Mesenchymal stem cell (in vitro differentiated cells and primary cell): ENCODE measurements at regions not wholly inside any gene's neighbourhood (a gene's known extent, or its start where the extent isn't known, plus 50 kb on each side); places are given as distances from the start of the nearest gene placed in this dataset.
"Not testable (repeated sequence)": the region's sequence is repeated elsewhere in the genome, so short reads cannot be mapped to it uniquely, and the experiment has no call there.

ENCODE experiments used
- DNase-seq: peaks from one replicate; pipeline ENCODE4 v3.0.0-alpha.2; 2013
- H2AFZ ChIP-seq: one replicate; pipeline ENCODE4 v1.6.1; 2013; ENCODE audit warnings: low read depth, mild to moderate bottlenecking, control low read depth, inconsistent platforms, low read length, moderate library complexity
- H2AK5ac ChIP-seq: 2 replicates; pipeline ENCODE4 v1.6.1; 2013; ENCODE audit warnings: low read length, moderate library complexity, mild to moderate bottlenecking, inconsistent platforms; ENCODE audit not compliant: severe bottlenecking
- H2BK120ac ChIP-seq: one replicate; pipeline ENCODE4 v1.6.1; 2013; ENCODE audit warnings: low read depth, mild to moderate bottlenecking, inconsistent platforms, low read length, moderate library complexity
- H2BK12ac ChIP-seq, 2 experiments: one replicate each; pipeline ENCODE4 v1.6.1; 2013; ENCODE audit warnings: inconsistent platforms in 2 of 2, low read length in 2 of 2, mild to moderate bottlenecking in 2 of 2, moderate library complexity in 2 of 2, control low read depth in 1 of 2
- H2BK15ac ChIP-seq: one replicate; pipeline ENCODE4 v1.6.1; 2013; ENCODE audit warnings: mild to moderate bottlenecking, low read depth, inconsistent platforms; ENCODE audit not compliant: poor library complexity, severe bottlenecking
- H2BK5ac ChIP-seq: 2 replicates; pipeline ENCODE4 v1.6.1; 2013; ENCODE audit warnings: low read depth, mild to moderate bottlenecking, low read length, control low read depth, inconsistent platforms; ENCODE audit not compliant: poor library complexity, severe bottlenecking
- H3K14ac ChIP-seq, 2 experiments: one replicate each; pipeline ENCODE4 v1.6.1; 2013; ENCODE audit warnings: inconsistent platforms in 2 of 2, low read length in 2 of 2, control low read depth in 1 of 2, mild to moderate bottlenecking in 1 of 2, moderate library complexity in 1 of 2
- H3K18ac ChIP-seq, 2 experiments: one replicate each; pipeline ENCODE4 v1.6.1; 2013; ENCODE audit warnings: inconsistent platforms in 2 of 2, low read length in 2 of 2, control low read depth in 1 of 2, low read depth in 1 of 2, mild to moderate bottlenecking in 1 of 2
- H3K23ac ChIP-seq, 2 experiments: one replicate each; pipeline ENCODE4 v1.6.1; 2013; ENCODE audit warnings: inconsistent platforms in 2 of 2, low read length in 2 of 2, mild to moderate bottlenecking in 2 of 2, moderate library complexity in 2 of 2, control low read depth in 1 of 2
- H3K27ac ChIP-seq: 2 replicates; pipeline ENCODE4 v1.5.1; 2013; ENCODE audit warnings: mild to moderate bottlenecking, moderate library complexity, low read length, control low read depth, inconsistent platforms; ENCODE audit not compliant: poor library complexity, severe bottlenecking
- H3K27me3 ChIP-seq, 2 experiments: 2 replicates each; pipeline versions ENCODE4 v1.6.1 to v1.7.0; 2013; ENCODE audit warnings: low read length in 2 of 2, mild to moderate bottlenecking in 2 of 2, moderate library complexity in 2 of 2, control low read depth in 1 of 2, inconsistent platforms in 1 of 2; ENCODE audit not compliant: control insufficient read depth in 1 of 2, insufficient read depth in 1 of 2
- H3K36me3 ChIP-seq, 2 experiments: 2 replicates each; pipeline versions ENCODE4 v1.6.1 to v1.7.0; 2013; ENCODE audit warnings: low read length in 2 of 2, control low read depth in 1 of 2, inconsistent platforms in 1 of 2, low read depth in 1 of 2, mild to moderate bottlenecking in 1 of 2; ENCODE audit not compliant: insufficient read depth in 2 of 2, control insufficient read depth in 1 of 2
- H3K4ac ChIP-seq, 2 experiments: one replicate each; pipeline ENCODE4 v1.6.1; 2013; ENCODE audit warnings: inconsistent platforms in 2 of 2, low read length in 2 of 2, mild to moderate bottlenecking in 2 of 2, moderate library complexity in 2 of 2, control low read depth in 1 of 2, low read depth in 1 of 2
- H3K4me1 ChIP-seq: 2 replicates; pipeline ENCODE4 v1.6.1; 2013; ENCODE audit warnings: low read depth, low read length, control low read depth; ENCODE audit not compliant: control insufficient read depth, insufficient read depth
- H3K4me2 ChIP-seq: 2 replicates; pipeline ENCODE4 v1.6.1; 2013; ENCODE audit warnings: low read length, mild to moderate bottlenecking, inconsistent platforms; ENCODE audit not compliant: poor library complexity, severe bottlenecking
- H3K4me3 ChIP-seq, 2 experiments: 2 replicates each; pipeline versions ENCODE4 v1.5.1 to v1.7.0; 2013; ENCODE audit warnings: low read length in 2 of 2, mild to moderate bottlenecking in 2 of 2, control low read depth in 1 of 2, low read depth in 1 of 2; ENCODE audit not compliant: insufficient read depth in 1 of 2
- H3K79me1 ChIP-seq: replicated peaks from 2 replicates; pipeline ENCODE4 v1.6.1; 2013; ENCODE audit warnings: mild to moderate bottlenecking, control low read depth, low read length, inconsistent platforms; ENCODE audit not compliant: poor library complexity, severe bottlenecking
- H3K9ac ChIP-seq: 2 replicates; pipeline ENCODE4 v1.7.0; 2013; ENCODE audit warnings: mild to moderate bottlenecking, low read length, moderate library complexity
- H3K9me3 ChIP-seq: 2 replicates; pipeline ENCODE4 v1.7.0; 2013; ENCODE audit warnings: mild to moderate bottlenecking, low read length; ENCODE audit not compliant: control insufficient read depth
- H4K8ac ChIP-seq: one replicate; pipeline ENCODE4 v1.6.1; 2013; ENCODE audit warnings: inconsistent platforms, mild to moderate bottlenecking, low read length, moderate library complexity
- H4K91ac ChIP-seq: one replicate; pipeline ENCODE4 v1.6.1; 2013; ENCODE audit warnings: mild to moderate bottlenecking, low read length, inconsistent platforms
- WGBS: methylation state at CpG from one replicate; pipeline ENCODE4 v1.1.7; 2013; ENCODE audit warnings: mixed read lengths; 5-methylcytosine and 5-hydroxymethylcytosine counted together

DNA sequence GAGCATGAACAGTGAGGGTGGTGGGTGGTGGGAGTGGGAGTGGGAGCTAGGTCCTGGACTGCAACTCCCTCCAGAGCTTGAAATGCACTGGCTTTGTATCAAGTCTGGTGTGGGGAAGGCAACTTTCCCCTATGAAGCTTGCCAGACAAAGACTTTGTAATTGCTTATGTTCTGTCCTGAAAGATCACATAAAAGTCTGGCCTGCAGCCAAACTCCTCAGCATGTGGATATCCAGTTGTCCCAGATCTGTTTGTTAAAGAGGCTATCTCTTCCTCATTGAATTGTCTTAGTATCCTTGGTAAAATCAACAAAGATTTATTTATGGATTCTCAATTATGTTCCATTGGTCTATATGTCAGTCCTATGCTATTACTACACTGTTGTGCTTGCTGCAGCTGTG is 607.9 kb downstream of the GLUD2 start:
- H3K23ac ChIP-seq: no peak overlapping the region
- no peaks in the 10 kb centered on the region for H3K9me3 ChIP-seq
- H3K4me2 ChIP-seq: no peak overlapping the region
- H3K18ac ChIP-seq: no peak overlapping the region
- H3K79me1 ChIP-seq: no peaks in the 10 kb centered on the region
- H2BK120ac ChIP-seq: no peak overlapping the region
- H3K27ac ChIP-seq: no peak overlapping the region
- H3K9ac ChIP-seq: no peak overlapping the region
- no peak overlapping the region for H2BK15ac ChIP-seq
- no peak overlapping the region for H2AFZ ChIP-seq
- H3K4me1 ChIP-seq: no peaks in the 10 kb centered on the region
- DNase-seq: no peak
- no peak overlapping the region for H3K14ac ChIP-seq
- H3K4ac ChIP-seq: no peak overlapping the region
- H4K91ac ChIP-seq: no peak overlapping the region
- no peaks in the 10 kb centered on the region for H3K36me3 ChIP-seq
- H2AK5ac ChIP-seq: no peak overlapping the region
- no peak overlapping the region for H2BK12ac ChIP-seq
- H3K27me3 ChIP-seq: no peaks in the 10 kb centered on the region
- H4K8ac ChIP-seq: no peak overlapping the region
- H2BK5ac ChIP-seq: no peak overlapping the region
- no peak overlapping the region for H3K4me3 ChIP-seq

DNA sequence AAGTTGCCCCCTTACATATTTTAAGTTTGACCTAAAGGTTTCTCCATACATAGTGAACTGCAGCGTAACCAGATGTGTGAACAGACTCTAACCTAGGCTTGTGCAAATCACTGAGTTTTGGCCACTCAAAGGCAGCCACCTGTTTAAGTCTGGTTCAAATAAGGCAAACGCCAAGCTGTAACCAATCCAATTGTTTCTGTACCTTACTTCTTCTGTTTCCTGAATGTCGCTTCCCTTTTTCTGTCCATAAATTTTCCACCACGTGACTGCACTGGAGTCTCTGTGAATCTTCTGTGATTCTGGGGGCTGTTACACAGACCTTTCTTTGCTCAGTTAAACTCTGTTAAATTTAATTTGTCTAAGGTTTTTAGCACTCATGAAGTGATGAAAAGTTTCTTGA is 618.8 kb downstream of the GLUD2 start:
- no peak overlapping the region for H3K18ac ChIP-seq
- no peak overlapping the region for H2AFZ ChIP-seq
- no peaks in the 10 kb centered on the region for H3K27me3 ChIP-seq
- H4K91ac ChIP-seq: no peak overlapping the region
- no peak overlapping the region for H2BK15ac ChIP-seq
- no peak overlapping the region for H3K14ac ChIP-seq
- no peak overlapping the region for H3K4me3 ChIP-seq
- H3K79me1 ChIP-seq: no peaks in the 10 kb centered on the region
- H4K8ac ChIP-seq: no peak overlapping the region
- no peak overlapping the region for H2AK5ac ChIP-seq
- 85% methylated on average over 2 of the region's 4 CpGs for WGBS
- H3K36me3 ChIP-seq: no peaks in the 10 kb centered on the region
- no peak overlapping the region for H3K23ac ChIP-seq
- H3K4me2 ChIP-seq: no peak overlapping the region
- no peaks in the 10 kb centered on the region for H3K9me3 ChIP-seq
- no peak overlapping the region for H2BK120ac ChIP-seq
- no peak for DNase-seq
- no peak overlapping the region for H3K27ac ChIP-seq
- H3K9ac ChIP-seq: no peak overlapping the region
- no peaks in the 10 kb centered on the region for H3K4me1 ChIP-seq
- H2BK5ac ChIP-seq: no peak overlapping the region
- no peak overlapping the region for H2BK12ac ChIP-seq
- H3K4ac ChIP-seq: no peak overlapping the region

DNA sequence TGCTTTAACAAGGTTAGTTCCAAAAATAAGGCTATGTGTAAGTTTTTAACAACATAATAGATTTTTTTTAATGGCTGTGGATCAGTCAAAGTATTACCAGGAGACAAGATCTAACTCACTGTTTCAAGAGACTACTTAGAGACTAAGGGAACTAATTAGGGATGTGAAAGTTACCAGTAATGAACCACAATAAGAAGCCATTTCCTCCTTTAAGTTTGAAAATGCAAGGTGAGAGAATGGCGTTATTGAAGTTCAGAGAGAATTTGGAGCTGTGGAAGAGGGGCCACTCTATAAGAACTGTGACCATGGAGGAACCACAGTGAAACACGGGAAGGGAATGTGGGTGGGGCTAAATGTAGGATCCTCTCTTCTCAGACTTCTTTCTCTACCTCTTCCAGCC is 624.2 kb downstream of the GLUD2 start:
- no peaks in the 10 kb centered on the region for H3K27me3 ChIP-seq
- H2AFZ ChIP-seq: no peak overlapping the region
- H2BK120ac ChIP-seq: no peak overlapping the region
- H3K4me1 ChIP-seq: no peaks in the 10 kb centered on the region
- H4K8ac ChIP-seq: no peak overlapping the region
- no peak overlapping the region for H2AK5ac ChIP-seq
- no peak overlapping the region for H3K4me3 ChIP-seq
- H3K4me2 ChIP-seq: no peak overlapping the region
- H3K14ac ChIP-seq: no peak overlapping the region
- no peak overlapping the region for H3K27ac ChIP-seq
- no peak overlapping the region for H3K4ac ChIP-seq
- no peaks in the 10 kb centered on the region for H3K36me3 ChIP-seq
- H3K23ac ChIP-seq: no peak overlapping the region
- DNase-seq: no peak
- no peaks in the 10 kb centered on the region for H3K79me1 ChIP-seq
- H2BK15ac ChIP-seq: no peak overlapping the region
- no CpG with 5 or more reads among the region's 2 CpGs for WGBS
- H3K9me3 ChIP-seq: peaks cover 34% of the 10 kb centered on the region
- no peak overlapping the region for H2BK5ac ChIP-seq
- no peak overlapping the region for H3K9ac ChIP-seq
- no peak overlapping the region for H4K91ac ChIP-seq
- H2BK12ac ChIP-seq: no peak overlapping the region
- H3K18ac ChIP-seq: no peak overlapping the region

DNA sequence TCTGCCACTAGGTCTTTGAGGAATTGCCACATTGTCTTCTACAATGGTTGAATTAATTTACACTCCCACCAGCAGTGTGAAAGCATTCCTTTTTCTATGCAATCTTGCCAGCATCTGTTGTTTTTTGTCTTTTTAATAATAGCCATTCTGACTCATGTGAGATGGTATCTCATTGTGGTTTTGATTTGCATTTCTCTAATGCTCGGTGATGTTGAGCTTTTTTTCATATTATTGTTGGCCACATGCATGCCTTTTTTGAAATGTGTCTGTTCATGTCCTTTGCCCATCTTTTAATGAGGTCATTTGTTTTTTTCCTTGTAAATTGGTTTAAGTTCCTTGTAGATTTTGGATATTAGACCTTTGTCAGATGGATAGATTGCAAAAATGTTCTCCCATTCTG is 661.8 kb downstream of the GLUD2 start:
- not testable (repeated sequence) for H3K14ac ChIP-seq, H3K4ac ChIP-seq, H3K23ac ChIP-seq, H3K36me3 ChIP-seq, H4K8ac ChIP-seq, H4K91ac ChIP-seq, DNase-seq, H2BK15ac ChIP-seq, H3K27ac ChIP-seq, H2BK5ac ChIP-seq, H2AFZ ChIP-seq, H3K9ac ChIP-seq, H3K27me3 ChIP-seq, H3K4me3 ChIP-seq, H2BK120ac ChIP-seq, H2AK5ac ChIP-seq, H3K4me2 ChIP-seq, H3K18ac ChIP-seq, H3K79me1 ChIP-seq, H2BK12ac ChIP-seq, H3K4me1 ChIP-seq
- 56% methylated on average over 1 of the region's 1 CpG for WGBS
- H3K9me3 ChIP-seq: peaks cover 25% of the 10 kb centered on the region
